GM19240 (cell line): ENCODE measurements at regions not wholly inside any gene's neighbourhood (a gene's known extent, or its start where the extent isn't known, plus 50 kb on each side); places are given as distances from the start of the nearest gene placed in this dataset.

ENCODE experiments used
- DNase-seq: peaks from one replicate; pipeline ENCODE4 v3.0.0; 2011; ENCODE audit warnings: low spot score; ENCODE audit not compliant: insufficient read length

GRCh38 chr1:106224426-106224825 is 832.0 kb upstream of the PRMT6 start:
- DNase-seq = no peak

- no peak for DNase-seq
Measured at GRCh38 chr1:106225403-106225802, 831.1 kb upstream of the PRMT6 start.

GRCh38 chr1:106226550-106226949 is 829.9 kb upstream of the PRMT6 start:
- no peak for DNase-seq

- no peak for DNase-seq
Measured at GRCh38 chr1:106232128-106232527, 824.3 kb upstream of the PRMT6 start.

GRCh38 chr1:106233511-106233910 is 823.0 kb upstream of the PRMT6 start:
- DNase-seq = no peak

GRCh38 chr1:106249365-106249764 is 807.1 kb upstream of the PRMT6 start:
- DNase-seq = no peak

- no peak for DNase-seq
Measured at GRCh38 chr1:106249810-106250209, 806.7 kb upstream of the PRMT6 start.

- DNase-seq = no peak
Measured at GRCh38 chr1:106254748-106255147, 801.7 kb upstream of the PRMT6 start.

- no peak for DNase-seq
Measured at GRCh38 chr1:106266786-106267185, 789.7 kb upstream of the PRMT6 start.

GRCh38 chr1:106268070-106268469 is 788.4 kb upstream of the PRMT6 start:
- DNase-seq = no peak

GRCh38 chr1:106276871-106277270 is 779.6 kb upstream of the PRMT6 start:
- no peak for DNase-seq

- no peak for DNase-seq
Measured at GRCh38 chr1:106277786-106278185, 778.7 kb upstream of the PRMT6 start.

GRCh38 chr1:106278716-106279115 is 777.8 kb upstream of the PRMT6 start:
- DNase-seq = no peak

GRCh38 chr1:106289265-106289928 is 767.1 kb upstream of the PRMT6 start:
- DNase-seq = no peak

GRCh38 chr1:106290805-106291501 is 765.5 kb upstream of the PRMT6 start:
- DNase-seq = no peak

GRCh38 chr1:106292130-106292529 is 764.3 kb upstream of the PRMT6 start:
- DNase-seq = no peak

- DNase-seq = no peak
Measured at GRCh38 chr1:106296431-106296830, 760.0 kb upstream of the PRMT6 start.

- DNase-seq = no peak
Measured at GRCh38 chr1:106304106-106304505, 752.4 kb upstream of the PRMT6 start.

GRCh38 chr1:106319612-106320011 is 736.9 kb upstream of the PRMT6 start:
- DNase-seq = no peak

GRCh38 chr1:106325600-106325999 is 730.9 kb upstream of the PRMT6 start:
- no peak for DNase-seq

GRCh38 chr1:106344494-106344893 is 712.0 kb upstream of the PRMT6 start:
- DNase-seq = no peak

GRCh38 chr1:106360252-106360651 is 696.2 kb upstream of the PRMT6 start:
- DNase-seq = no peak

GRCh38 chr1:106366627-106367319 is 689.7 kb upstream of the PRMT6 start:
- DNase-seq = no peak
